Mammary epithelial cell (primary cell): ENCODE measurements at regions not wholly inside any gene's neighbourhood (a gene's known extent, or its start where the extent isn't known, plus 50 kb on each side); places are given as distances from the start of the nearest gene placed in this dataset.

Experiments
- CTCF ChIP-seq, 2 donors: IDR thresholded peaks in 1 of 2; conservative IDR thresholded peaks in 1 of 2; 2 replicates each; pipeline ENCODE4 v1.5.1; 2011 to 2012; ENCODE audit warnings: inconsistent platforms in 2 of 2, low read length in 2 of 2, mild to moderate bottlenecking in 2 of 2, control low read depth in 1 of 2, low read depth in 1 of 2; ENCODE audit not compliant: insufficient read depth in 1 of 2; ENCODE audit errors: extremely low read depth in 1 of 2
- EZH2 ChIP-seq: IDR thresholded peaks from 2 replicates; pipeline ENCODE4 v1.6.1; 2012; ENCODE audit warnings: low read length, inconsistent platforms, borderline replicate concordance

- TF ChIP-seq CTCF (conservative IDR thresholded peaks at IDR 0.05 in 1 of 2, IDR thresholded peaks at IDR 0.05 in 1 of 2; ENCODE audit: extremely low read depth in 1 of 2, insufficient read depth in 1 of 2, low read depth in 1 of 2, low read length in 2 of 2), result no peak
- no peak for TF ChIP-seq EZH2
Measured at GRCh38 chr5:142259758-142260157, 65.1 kb downstream of the SPRY4 start.
